ENCODE measurements at regions not wholly inside any gene's neighbourhood (a gene's known extent, or its start where the extent isn't known, plus 50 kb on each side); places are given as distances from the start of the nearest gene placed in this dataset.
"Not testable (repeated sequence)": the region's sequence is repeated elsewhere in the genome, so short reads cannot be mapped to it uniquely, and the experiment has no call there.

DNA sequence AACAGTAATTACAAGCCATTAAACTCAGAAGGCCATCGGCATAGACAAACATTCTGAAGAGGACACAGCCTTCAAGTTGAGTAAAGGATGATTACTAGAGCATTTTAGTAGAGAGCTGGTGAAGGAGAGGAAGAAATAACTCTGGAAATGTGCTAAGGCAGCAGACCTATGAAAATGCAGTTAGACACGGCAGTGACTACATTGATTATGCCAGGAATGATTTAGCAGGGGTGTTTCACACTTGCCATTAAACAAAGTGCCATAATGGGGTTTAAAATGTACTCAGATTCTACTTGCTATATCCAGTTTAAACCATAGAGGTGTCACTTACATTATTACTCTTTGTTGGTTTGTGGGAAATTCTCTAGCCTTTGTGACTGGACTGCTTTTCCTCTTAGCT, 372.3 kb downstream of the CPS1 start:
- TF ChIP-seq, protein P1, sequence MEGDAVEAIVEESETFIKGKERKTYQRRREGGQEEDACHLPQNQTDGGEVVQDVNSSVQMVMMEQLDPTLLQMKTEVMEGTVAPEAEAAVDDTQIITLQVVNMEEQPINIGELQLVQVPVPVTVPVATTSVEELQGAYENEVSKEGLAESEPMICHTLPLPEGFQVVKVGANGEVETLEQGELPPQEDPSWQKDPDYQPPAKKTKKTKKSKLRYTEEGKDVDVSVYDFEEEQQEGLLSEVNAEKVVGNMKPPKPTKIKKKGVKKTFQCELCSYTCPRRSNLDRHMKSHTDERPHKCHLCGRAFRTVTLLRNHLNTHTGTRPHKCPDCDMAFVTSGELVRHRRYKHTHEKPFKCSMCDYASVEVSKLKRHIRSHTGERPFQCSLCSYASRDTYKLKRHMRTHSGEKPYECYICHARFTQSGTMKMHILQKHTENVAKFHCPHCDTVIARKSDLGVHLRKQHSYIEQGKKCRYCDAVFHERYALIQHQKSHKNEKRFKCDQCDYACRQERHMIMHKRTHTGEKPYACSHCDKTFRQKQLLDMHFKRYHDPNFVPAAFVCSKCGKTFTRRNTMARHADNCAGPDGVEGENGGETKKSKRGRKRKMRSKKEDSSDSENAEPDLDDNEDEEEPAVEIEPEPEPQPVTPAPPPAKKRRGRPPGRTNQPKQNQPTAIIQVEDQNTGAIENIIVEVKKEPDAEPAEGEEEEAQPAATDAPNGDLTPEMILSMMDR (IDR thresholded peaks at IDR 0.05; ENCODE audit: extremely low read depth, insufficient read depth, missing control alignments), result no peak
- DNase-seq (ENCODE audit: low spot score), result no peak
- in situ Hi-C loops (cut with MboI; ENCODE audit: low pct_unique_long_range_greater_than_20kb, low sequenced_read_pairs, unreplicated experiment), result no loop called here

DNA sequence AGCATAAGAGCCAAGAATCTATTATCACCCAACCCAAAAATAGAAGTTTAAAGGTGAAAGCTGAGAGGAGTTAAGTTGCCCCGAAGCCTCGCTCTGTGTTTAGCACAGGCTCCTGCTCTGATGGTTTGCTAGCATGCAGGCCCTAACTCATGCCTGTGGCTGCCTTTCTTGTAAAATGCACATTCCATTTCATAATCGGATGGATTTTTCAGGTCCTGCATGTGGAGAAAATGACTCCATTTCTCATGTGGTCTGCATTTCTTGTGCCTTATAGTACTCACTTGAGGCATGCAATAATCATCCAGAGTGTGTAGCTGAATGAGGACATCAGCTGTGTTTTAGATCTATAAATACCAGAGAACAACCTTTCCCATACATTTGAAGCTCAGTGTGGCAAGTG, 381.8 kb downstream of the CPS1 start:
- TF ChIP-seq, protein P1 (IDR thresholded peaks at IDR 0.05; ENCODE audit: extremely low read depth, insufficient read depth, missing control alignments), result no peak
- in situ Hi-C loops (cut with MboI; ENCODE audit: low pct_unique_long_range_greater_than_20kb, low sequenced_read_pairs, unreplicated experiment), result no loop called here
- DNase-seq (ENCODE audit: low spot score), result no peak

DNA sequence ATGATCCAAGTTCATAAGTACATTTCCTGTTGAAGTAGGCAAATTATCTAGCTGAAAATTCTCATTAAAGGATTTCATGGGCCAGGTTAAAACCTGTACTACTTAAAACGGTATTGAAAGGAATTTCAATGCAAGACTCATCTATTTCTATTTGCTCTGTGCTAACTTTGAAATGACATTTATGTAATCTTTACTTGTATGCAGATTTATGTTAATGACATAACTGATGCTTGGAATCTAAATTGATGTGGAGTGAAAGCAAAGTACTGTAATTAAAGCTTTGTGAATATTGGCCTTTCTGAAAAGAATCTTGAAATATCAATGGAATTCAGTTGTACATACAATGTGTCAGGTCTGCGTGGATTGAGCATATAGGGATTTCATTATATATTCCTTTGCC, 390.0 kb downstream of the CPS1 start:
- in situ Hi-C loops (cut with MboI; ENCODE audit: low pct_unique_long_range_greater_than_20kb, low sequenced_read_pairs, unreplicated experiment), result no loop called here
- TF ChIP-seq, protein P1 (IDR thresholded peaks at IDR 0.05; ENCODE audit: extremely low read depth, insufficient read depth, missing control alignments), result no peak
- no peak for DNase-seq (ENCODE audit: low spot score)

DNA sequence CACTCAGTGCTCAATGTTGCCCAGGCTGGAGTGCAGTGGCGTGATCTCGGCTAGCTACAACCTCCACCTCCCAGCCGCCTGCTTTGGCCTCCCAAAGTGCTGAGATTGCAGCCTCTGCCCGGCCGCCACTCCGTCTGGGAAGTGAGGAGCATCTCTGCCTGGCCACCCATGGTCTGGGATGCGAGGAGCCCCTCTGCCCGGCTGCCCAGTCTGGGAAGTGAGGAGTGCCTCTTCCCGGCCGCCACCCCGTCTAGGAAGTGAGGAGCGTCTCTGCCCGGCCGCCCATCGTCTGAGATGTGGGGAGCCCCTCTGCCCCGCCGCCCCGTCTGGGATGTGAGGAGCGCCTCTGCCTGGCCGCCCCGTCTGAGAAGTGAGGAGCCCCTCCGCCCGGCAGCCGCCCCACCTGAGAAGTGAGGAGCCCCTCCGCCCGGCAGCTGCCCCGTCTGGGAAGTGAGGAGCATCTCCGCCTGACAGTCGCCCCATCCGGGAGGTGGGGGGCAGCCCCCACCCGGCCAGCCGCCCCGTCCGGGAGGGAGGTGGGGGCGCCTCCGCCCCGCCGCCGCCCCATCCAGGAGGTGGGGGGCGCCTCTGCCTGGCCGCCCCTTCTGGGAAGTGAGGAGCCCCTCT, 394.1 kb downstream of the CPS1 start:
- DNase-seq (ENCODE audit: low spot score); in situ Hi-C loops (cut with MboI; ENCODE audit: low pct_unique_long_range_greater_than_20kb, low sequenced_read_pairs, unreplicated experiment): not testable (repeated sequence)

DNA sequence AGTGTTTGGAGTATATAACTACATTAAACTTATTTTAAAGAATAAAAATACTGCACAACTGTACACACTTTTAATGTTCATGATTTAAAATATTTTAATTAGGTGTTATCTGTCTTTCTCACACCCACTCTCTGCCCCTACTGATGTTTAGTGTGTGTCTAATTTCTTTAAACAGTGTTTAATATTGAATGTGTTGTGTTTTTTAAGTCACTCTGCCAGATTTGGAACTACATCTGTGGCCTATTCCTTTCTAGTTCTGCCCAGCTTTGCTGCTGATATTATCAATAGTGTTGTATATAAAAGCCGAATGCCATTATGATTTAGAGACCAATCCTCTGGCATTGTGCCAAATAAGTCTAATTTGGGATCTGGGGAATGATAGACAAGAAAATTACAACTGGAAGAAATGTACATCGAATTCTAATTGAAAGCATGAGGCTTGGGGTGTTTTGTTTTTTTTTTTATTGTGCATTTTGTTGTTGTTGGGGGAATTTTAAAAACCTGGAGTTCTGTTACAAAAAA, 398.0 kb downstream of the CPS1 start:
- no peak for DNase-seq (ENCODE audit: low spot score)
- in situ Hi-C loops (cut with MboI; ENCODE audit: low pct_unique_long_range_greater_than_20kb, low sequenced_read_pairs, unreplicated experiment), result no loop called here
- TF ChIP-seq, protein P1 (IDR thresholded peaks at IDR 0.05; ENCODE audit: extremely low read depth, insufficient read depth, missing control alignments), result no peak

DNA sequence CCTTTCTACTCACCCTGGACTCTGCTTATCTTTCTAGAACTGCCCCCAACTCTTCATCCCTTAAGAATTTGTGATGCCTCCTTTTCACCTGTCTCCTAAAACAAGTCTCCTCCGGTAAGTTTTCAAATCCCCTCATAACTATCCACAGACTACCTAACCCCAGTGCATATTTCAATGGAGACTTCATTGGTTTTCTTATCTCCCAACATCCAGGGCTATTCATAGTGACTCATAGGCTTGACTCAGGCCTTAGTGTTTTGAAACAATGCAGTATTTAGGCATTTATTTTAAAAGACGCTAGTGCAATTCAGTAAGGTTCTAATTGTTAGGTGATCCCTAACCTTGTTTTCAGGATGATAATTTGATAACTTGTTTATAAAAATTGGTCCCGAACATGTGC, 399.2 kb downstream of the CPS1 start:
- no peak for DNase-seq (ENCODE audit: low spot score)
- TF ChIP-seq, protein P1 (IDR thresholded peaks at IDR 0.05; ENCODE audit: extremely low read depth, insufficient read depth, missing control alignments), result no peak
- in situ Hi-C loops (cut with MboI; ENCODE audit: low pct_unique_long_range_greater_than_20kb, low sequenced_read_pairs, unreplicated experiment), result no loop called here

DNA sequence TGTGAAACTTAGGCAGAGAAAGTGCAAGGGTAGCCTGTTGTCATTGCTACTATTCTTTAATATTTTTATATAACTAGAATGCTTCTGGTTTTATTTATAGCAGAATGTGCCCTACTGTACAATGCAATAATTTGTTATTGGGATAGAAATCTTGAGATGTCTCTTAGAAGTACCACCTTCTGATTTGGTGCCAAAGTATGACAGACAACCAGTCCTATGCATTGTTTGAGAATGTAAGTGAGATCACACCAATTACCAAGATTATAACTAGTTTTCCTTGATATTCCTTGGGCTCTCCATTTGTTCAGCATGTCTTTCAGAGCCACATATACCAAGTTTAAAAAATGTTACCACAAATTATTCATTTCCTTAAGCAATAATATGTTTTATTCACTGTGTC, 399.7 kb downstream of the CPS1 start:
- no peak for DNase-seq (ENCODE audit: low spot score)
- TF ChIP-seq, protein P1 (IDR thresholded peaks at IDR 0.05; ENCODE audit: extremely low read depth, insufficient read depth, missing control alignments), result no peak
- in situ Hi-C loops (cut with MboI; ENCODE audit: low pct_unique_long_range_greater_than_20kb, low sequenced_read_pairs, unreplicated experiment), result no loop called here
